ENCODE measurements at regions not wholly inside any gene's neighbourhood (a gene's known extent, or its start where the extent isn't known, plus 50 kb on each side); places are given as distances from the start of the nearest gene placed in this dataset.

- TF ChIP-seq, protein P1, sequence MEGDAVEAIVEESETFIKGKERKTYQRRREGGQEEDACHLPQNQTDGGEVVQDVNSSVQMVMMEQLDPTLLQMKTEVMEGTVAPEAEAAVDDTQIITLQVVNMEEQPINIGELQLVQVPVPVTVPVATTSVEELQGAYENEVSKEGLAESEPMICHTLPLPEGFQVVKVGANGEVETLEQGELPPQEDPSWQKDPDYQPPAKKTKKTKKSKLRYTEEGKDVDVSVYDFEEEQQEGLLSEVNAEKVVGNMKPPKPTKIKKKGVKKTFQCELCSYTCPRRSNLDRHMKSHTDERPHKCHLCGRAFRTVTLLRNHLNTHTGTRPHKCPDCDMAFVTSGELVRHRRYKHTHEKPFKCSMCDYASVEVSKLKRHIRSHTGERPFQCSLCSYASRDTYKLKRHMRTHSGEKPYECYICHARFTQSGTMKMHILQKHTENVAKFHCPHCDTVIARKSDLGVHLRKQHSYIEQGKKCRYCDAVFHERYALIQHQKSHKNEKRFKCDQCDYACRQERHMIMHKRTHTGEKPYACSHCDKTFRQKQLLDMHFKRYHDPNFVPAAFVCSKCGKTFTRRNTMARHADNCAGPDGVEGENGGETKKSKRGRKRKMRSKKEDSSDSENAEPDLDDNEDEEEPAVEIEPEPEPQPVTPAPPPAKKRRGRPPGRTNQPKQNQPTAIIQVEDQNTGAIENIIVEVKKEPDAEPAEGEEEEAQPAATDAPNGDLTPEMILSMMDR (IDR thresholded peaks at IDR 0.05; ENCODE audit: extremely low read depth in 1 of 2, insufficient read depth in 1 of 2, low read depth in 1 of 2, low read length in 2 of 2): no peak
- TF ChIP-seq POLR2AphosphoS5 (IDR thresholded peaks at IDR 0.05; ENCODE audit: insufficient read depth, low read depth, low read length): no peak
These were observed 147.1 kb upstream of the USP9Y start for GRCh38 chrY:12553909-12554308.

Measured in endothelial cell of umbilical vein (primary cell).